ENCODE measurements at regions not wholly inside any gene's neighbourhood (a gene's known extent, or its start where the extent isn't known, plus 50 kb on each side); places are given as distances from the start of the nearest gene placed in this dataset.
"Not testable (repeated sequence)": the region's sequence is repeated elsewhere in the genome, so short reads cannot be mapped to it uniquely, and the experiment has no call there.

- no peak for DNase-seq
- Mint-ChIP-seq H3K27ac (no peak overlapping the region), H3K4me1 (ENCODE audit: low read depth) (peaks cover 4% of the 10 kb centered on the region), H3K9me3 (no peaks in the 10 kb centered on the region), H3K36me3 (ENCODE audit: low read depth) (no peaks in the 10 kb centered on the region), H3K27me3 (peaks cover 9% of the 10 kb centered on the region), H3K4me3 (no peak overlapping the region)
- CTCF ChIA-PET, result interaction anchor here (1.1 kb wide), 1 partner anchor 47 kb away, joined by 3 read pairs; no protein-coding TSS in a partner anchor
- no peak for TF ChIP-seq CTCF (IDR thresholded peaks at IDR 0.05)
- intact Hi-C loops (cut with micrococcal nuclease), result no loop called here
- no peak for ATAC-seq
- POLR2A ChIA-PET, result no interaction called here
These were observed 98.7 kb downstream of the IGLL1 start for GRCh38 chr22:23481369-23481768.

GRCh38 chr22:23478175-23478574, 101.9 kb downstream of the IGLL1 start:
- Mint-ChIP-seq H3K4me1 (ENCODE audit: low read depth) (peaks cover 4% of the 10 kb centered on the region), H3K9me3 (no peaks in the 10 kb centered on the region), H3K27ac (no peak overlapping the region), H3K36me3 (ENCODE audit: low read depth) (no peaks in the 10 kb centered on the region), H3K27me3 (peaks cover 9% of the 10 kb centered on the region), H3K4me3 (no peak overlapping the region)
- no peak for DNase-seq
- intact Hi-C loops (cut with micrococcal nuclease), result no loop called here
- no peak for TF ChIP-seq CTCF (IDR thresholded peaks at IDR 0.05)
- ChIA-PET POLR2A (no interaction called here), CTCF (no interaction called here)
- no peak for ATAC-seq

GRCh38 chr22:23474531-23474930, 105.6 kb downstream of the IGLL1 start:
- ATAC-seq; H3K4me1 Mint-ChIP-seq (ENCODE audit: low read depth); DNase-seq; intact Hi-C loops (cut with micrococcal nuclease); H3K4me3 Mint-ChIP-seq; H3K27ac Mint-ChIP-seq; H3K36me3 Mint-ChIP-seq (ENCODE audit: low read depth); POLR2A ChIA-PET; CTCF ChIA-PET; H3K9me3 Mint-ChIP-seq; H3K27me3 Mint-ChIP-seq: not testable (repeated sequence)

GRCh38 chr22:23473901-23474300, 106.2 kb downstream of the IGLL1 start:
- ATAC-seq (no peak), DNase-seq (no peak)
- intact Hi-C loops (cut with micrococcal nuclease), result no loop called here
- Mint-ChIP-seq H3K4me3 (no peak overlapping the region), H3K27me3 (peaks cover 1% of the 10 kb centered on the region), H3K36me3 (ENCODE audit: low read depth) (no peaks in the 10 kb centered on the region), H3K9me3 (no peaks in the 10 kb centered on the region), H3K4me1 (ENCODE audit: low read depth) (peaks cover 4% of the 10 kb centered on the region), H3K27ac (no peak overlapping the region)
- CTCF ChIA-PET, result no interaction called here
- POLR2A ChIA-PET, result no interaction called here
- no peak for TF ChIP-seq CTCF (IDR thresholded peaks at IDR 0.05)

- H3K9me3 Mint-ChIP-seq; H3K27ac Mint-ChIP-seq; H3K36me3 Mint-ChIP-seq (ENCODE audit: low read depth); ATAC-seq; DNase-seq; CTCF ChIA-PET; intact Hi-C loops (cut with micrococcal nuclease); H3K4me1 Mint-ChIP-seq (ENCODE audit: low read depth); H3K27me3 Mint-ChIP-seq; POLR2A ChIA-PET; H3K4me3 Mint-ChIP-seq: not testable (repeated sequence)
These were observed 107.7 kb downstream of the IGLL1 start for GRCh38 chr22:23472376-23472775.

- CTCF ChIA-PET, result no interaction called here
- Mint-ChIP-seq H3K36me3 (ENCODE audit: low read depth) (no peaks in the 10 kb centered on the region), H3K4me3 (no peak overlapping the region), H3K27ac (no peak overlapping the region), H3K9me3 (no peaks in the 10 kb centered on the region), H3K27me3 (no peaks in the 10 kb centered on the region), H3K4me1 (ENCODE audit: low read depth) (no peaks in the 10 kb centered on the region)
- intact Hi-C loops (cut with micrococcal nuclease), result no loop called here
- ATAC-seq (no peak), DNase-seq (no peak)
- POLR2A ChIA-PET, result no interaction called here
- TF ChIP-seq CTCF (IDR thresholded peaks at IDR 0.05), result no peak
These were observed 108.4 kb downstream of the IGLL1 start for GRCh38 chr22:23471698-23472097.
